GM23248 (cell line): ENCODE measurements at regions not wholly inside any gene's neighbourhood (a gene's known extent, or its start where the extent isn't known, plus 50 kb on each side); places are given as distances from the start of the nearest gene placed in this dataset.

ENCODE experiments used
- EZH2 ChIP-seq: fragments of 200-600 bp; sonication (generic); IDR thresholded peaks from 2 replicates; pipeline ENCODE4 v1.6.1; 2018; ENCODE audit warnings: antibody characterized with exemption, mild to moderate bottlenecking; ENCODE audit not compliant: insufficient read depth, poor library complexity, severe bottlenecking
- EZH2phosphoT487 ChIP-seq: fragments of 200-600 bp; sonication (generic); IDR thresholded peaks from 2 replicates; pipeline ENCODE4 v1.6.1; 2018; ENCODE audit warnings: antibody characterized with exemption, moderate library complexity, mild to moderate bottlenecking, low read depth; ENCODE audit not compliant: insufficient read depth

DNA sequence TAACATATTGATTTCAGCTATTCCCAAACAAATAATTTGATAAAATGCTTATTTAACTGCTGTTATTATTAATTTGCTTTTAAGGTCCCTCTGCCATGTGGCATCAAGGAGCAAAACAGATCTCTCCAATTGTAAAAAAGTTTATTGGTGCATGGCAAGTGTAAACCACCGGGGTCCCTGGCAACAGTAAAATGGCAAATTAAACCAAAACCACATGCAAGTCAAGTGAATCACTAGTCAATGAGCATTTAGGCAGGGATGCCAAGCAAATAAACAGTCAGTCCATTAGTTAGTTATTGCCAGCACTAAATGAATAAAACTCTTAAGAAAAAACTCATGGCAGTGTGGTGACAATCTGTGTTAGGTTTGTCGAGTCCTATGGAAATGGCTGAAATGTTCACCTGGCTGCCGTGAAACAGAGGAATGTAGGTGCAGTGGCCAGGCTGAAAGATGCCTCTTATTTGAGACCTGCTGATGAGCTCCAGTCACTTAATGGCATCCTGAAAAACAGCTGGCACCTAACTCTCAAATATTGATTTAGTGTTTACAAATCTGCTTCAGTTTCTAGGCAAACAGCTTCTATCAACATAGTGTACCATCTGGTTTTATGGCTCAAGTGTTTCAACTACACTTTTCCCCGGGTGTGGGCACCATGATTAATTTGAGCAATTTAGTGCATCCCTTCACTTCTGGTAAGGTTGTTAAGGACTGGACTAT is 296.5 kb upstream of the ITGA1 start:
- TF ChIP-seq EZH2phosphoT487 (no peak), EZH2 (no peak)
